ENCODE measurements at regions not wholly inside any gene's neighbourhood (a gene's known extent, or its start where the extent isn't known, plus 50 kb on each side); places are given as distances from the start of the nearest gene placed in this dataset.
"Not testable (repeated sequence)": the region's sequence is repeated elsewhere in the genome, so short reads cannot be mapped to it uniquely, and the experiment has no call there.

- DNase-seq = no peak
These were observed 59.1 kb upstream of the PAX8 start for GRCh38 chr2:113337809-113338208.

- peak; percentile 49 for DNase-seq
These were observed 57.3 kb upstream of the PAX8 start for GRCh38 chr2:113336040-113336439.

DNA sequence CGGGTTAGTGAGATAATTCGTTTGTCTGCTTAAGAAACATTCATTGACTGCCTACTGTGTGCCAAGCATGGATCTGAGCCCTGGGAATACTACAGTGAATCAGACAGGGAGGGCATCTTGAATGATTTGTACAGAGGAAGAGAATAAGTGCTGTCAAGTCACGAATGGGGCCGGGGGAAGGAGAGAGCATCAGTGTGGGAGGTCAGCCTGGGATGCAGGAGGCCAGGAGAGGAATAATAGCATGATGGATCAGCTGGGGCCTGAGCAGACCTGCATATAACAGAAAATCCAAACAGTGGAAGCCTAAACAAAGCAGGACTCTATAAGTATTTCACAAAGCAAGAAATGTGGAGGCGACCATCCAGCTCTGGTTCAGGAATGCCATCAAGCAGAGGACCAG, 55.4 kb upstream of the PAX8 start:
- no peak for DNase-seq

DNA sequence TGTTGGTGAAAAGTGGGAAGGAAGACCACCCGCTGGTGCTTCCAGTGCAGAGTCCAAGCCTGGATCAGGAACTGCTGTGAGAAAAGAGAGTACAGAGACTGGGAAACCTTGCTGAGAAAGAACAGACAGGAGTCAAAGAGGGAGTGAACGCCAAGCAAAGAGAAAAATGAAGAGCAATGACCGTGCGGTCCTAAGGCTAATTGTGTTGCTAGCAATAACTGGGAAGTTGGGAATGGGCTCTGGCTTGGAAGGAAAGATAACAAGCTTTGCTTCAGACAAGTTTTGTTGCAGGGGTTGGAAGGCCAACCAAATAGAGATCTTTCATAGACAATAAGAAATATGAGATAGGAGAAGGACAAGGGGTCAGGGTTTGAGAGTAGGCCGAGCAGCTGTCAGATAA, 55.0 kb upstream of the PAX8 start:
- not testable (repeated sequence) for DNase-seq

- DNase-seq = not testable (repeated sequence)
These were observed 51.5 kb upstream of the PAX8 start for GRCh38 chr2:113330060-113330767.

DNA sequence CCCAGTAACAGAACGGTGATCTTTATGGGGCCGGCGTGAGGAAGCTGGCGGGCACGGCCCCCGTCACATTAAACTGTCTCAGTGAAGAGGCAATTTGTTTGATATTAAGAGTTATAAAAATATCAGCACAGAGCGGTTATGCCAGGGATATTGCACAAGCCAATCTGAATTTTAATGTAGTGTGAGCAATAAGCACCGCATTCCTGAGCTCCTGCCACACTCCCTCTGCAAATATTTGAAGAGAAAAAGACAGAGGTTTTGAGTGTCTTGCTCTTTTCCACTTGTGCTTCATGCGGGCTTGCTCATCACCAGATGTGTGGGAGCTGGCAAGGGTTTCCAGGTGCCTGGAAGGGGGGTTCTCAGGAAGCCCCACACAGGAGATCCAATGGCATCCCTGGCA, 50.3 kb upstream of the PAX8 start:
- DNase-seq = not testable (repeated sequence)

- DNase-seq = not testable (repeated sequence)
These were observed 49.9 kb upstream of the PAX8 start for GRCh38 chr2:113328572-113328971.

All from NCI-H69 (cell line).